Glomerular endothelial cell (primary cell): ENCODE measurements at regions not wholly inside any gene's neighbourhood (a gene's known extent, or its start where the extent isn't known, plus 50 kb on each side); places are given as distances from the start of the nearest gene placed in this dataset.
A peak's percentile ranks its signal among the peaks of the same experiment; 100 is the strongest.

Source experiments
- DNase-seq: peaks from one replicate; pipeline ENCODE4 v3.0.0-alpha.2; 2011; ENCODE audit warnings: low read depth, low spot score; ENCODE audit errors: extremely low read depth

- no peak for DNase-seq
These were observed 493.1 kb downstream of the CPS1 start for GRCh38 chr2:211049321-211050018.

GRCh38 chr2:211055438-211055837 lies 499.0 kb downstream of the CPS1 start:
- no peak for DNase-seq

GRCh38 chr2:211061612-211062296 lies 505.4 kb downstream of the CPS1 start:
- DNase-seq, result no peak

- DNase-seq, result no peak
These were observed 505.9 kb downstream of the CPS1 start for GRCh38 chr2:211062297-211062612.

GRCh38 chr2:211067029-211067428 lies 510.6 kb downstream of the CPS1 start:
- DNase-seq, result no peak

GRCh38 chr2:211068108-211068780 lies 511.8 kb downstream of the CPS1 start:
- DNase-seq, result no peak

- DNase-seq, result no peak
These were observed 514.1 kb downstream of the CPS1 start for GRCh38 chr2:211070547-211070946.

- no peak for DNase-seq
These were observed 520.9 kb downstream of the CPS1 start for GRCh38 chr2:211077216-211077767.

GRCh38 chr2:211084352-211084751 lies 528.0 kb downstream of the CPS1 start:
- no peak for DNase-seq

- DNase-seq, result peak; percentile 31
These were observed 528.8 kb downstream of the CPS1 start for GRCh38 chr2:211085056-211085680.

- no peak for DNase-seq
These were observed 529.6 kb downstream of the CPS1 start for GRCh38 chr2:211086049-211086448.

- DNase-seq, result no peak
These were observed 532.7 kb downstream of the CPS1 start for GRCh38 chr2:211089127-211089526.

- no peak for DNase-seq
These were observed 537.4 kb downstream of the CPS1 start for GRCh38 chr2:211093743-211094303.

- DNase-seq, result no peak
These were observed 547.6 kb downstream of the CPS1 start for GRCh38 chr2:211103989-211104388.

GRCh38 chr2:211113334-211114175 lies 557.2 kb downstream of the CPS1 start:
- DNase-seq, result no peak

GRCh38 chr2:211114826-211115455 lies 558.5 kb downstream of the CPS1 start:
- DNase-seq, result no peak

- no peak for DNase-seq
These were observed 560.6 kb downstream of the CPS1 start for GRCh38 chr2:211117026-211117425.

GRCh38 chr2:211126256-211126655 lies 569.9 kb downstream of the CPS1 start:
- DNase-seq, result no peak

GRCh38 chr2:211127501-211127900 lies 571.1 kb downstream of the CPS1 start:
- DNase-seq, result no peak

GRCh38 chr2:211128287-211128686 lies 571.9 kb downstream of the CPS1 start:
- no peak for DNase-seq
